ENCODE measurements at regions not wholly inside any gene's neighbourhood (a gene's known extent, or its start where the extent isn't known, plus 50 kb on each side); places are given as distances from the start of the nearest gene placed in this dataset.

GRCh38 chr2:189258616-189259365 is 79.2 kb upstream of the COL5A2 start:
- WGBS, 2 donors: 75 to 77% methylated on average over 6 of the region's 6 CpGs
- intact Hi-C loops (cut with DNase I; ENCODE audit: low total_unique reads): no loop called here

DNA sequence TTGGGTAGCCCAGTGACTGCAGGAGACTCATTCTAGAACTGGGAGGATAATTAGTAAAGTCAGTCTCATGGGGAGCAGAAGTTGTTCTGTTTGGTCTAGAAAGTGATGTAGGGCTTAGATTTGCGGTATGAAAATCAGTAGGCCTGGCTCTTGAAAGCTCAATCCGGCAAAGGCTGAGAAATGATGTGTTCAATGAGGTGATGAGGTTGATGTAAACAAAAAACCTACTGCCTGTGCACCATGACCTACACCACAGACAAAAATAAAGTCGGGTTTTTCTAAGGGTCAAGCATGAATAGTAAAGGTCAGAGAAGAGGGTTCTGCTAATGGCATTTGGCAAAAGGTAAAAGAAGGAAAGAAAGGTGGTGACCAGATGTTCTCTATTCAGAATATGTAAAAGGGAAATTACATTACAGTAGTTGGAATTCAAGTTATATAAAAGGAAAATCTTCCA is 80.8 kb upstream of the COL5A2 start:
- no peak for DNase-seq
- Histone ChIP-seq H3K4me3 (no peak overlapping the region), H3K27me3 (no peaks in the 10 kb centered on the region), H3K27ac (no peak overlapping the region), H3K9me3 (no peaks in the 10 kb centered on the region), H3K36me3 (ENCODE audit: low read depth, missing control alignments) (no peaks in the 10 kb centered on the region), H3K4me1 (no peaks in the 10 kb centered on the region)
- no peak for TF ChIP-seq POLR2A (IDR thresholded peaks at IDR 0.05)
- no peak for TF ChIP-seq CTCF (IDR thresholded peaks at IDR 0.05)
- intact Hi-C loops (cut with DNase I; ENCODE audit: low total_unique reads): no loop called here
- WGBS, 2 donors: 90 to 94% methylated on average over 3 of the region's 3 CpGs

More at GRCh38 chr2:189258616-189259365, 79.2 kb upstream of the COL5A2 start:
- Histone ChIP-seq H3K27ac (no peak overlapping the region), H3K27me3 (no peaks in the 10 kb centered on the region), H3K4me3 (no peak overlapping the region), H3K9me3 (no peaks in the 10 kb centered on the region), H3K4me1 (no peaks in the 10 kb centered on the region), H3K36me3 (ENCODE audit: low read depth, missing control alignments) (no peaks in the 10 kb centered on the region)
- no peak for DNase-seq
- TF ChIP-seq POLR2A (IDR thresholded peaks at IDR 0.05) (no peak), CTCF (IDR thresholded peaks at IDR 0.05) (no peak)

DNA sequence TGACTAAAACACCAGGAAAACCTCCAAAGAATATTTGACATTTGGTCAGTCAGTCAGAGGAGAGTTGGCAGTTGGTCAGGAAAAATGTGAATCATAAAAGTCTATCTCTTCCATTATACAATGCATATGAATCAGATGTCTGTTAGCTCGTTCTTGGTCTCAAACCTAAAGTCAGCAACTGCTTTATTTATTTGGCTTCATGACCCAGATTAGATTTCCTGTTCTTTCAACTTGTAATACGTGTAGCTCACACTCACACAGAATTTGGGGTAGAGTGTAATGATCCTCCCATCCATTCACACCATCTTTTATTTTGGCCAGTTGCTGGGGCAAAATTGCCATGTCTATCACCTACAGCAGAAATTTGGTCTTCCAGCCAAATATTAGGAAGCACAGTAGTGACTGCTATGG is 81.9 kb upstream of the COL5A2 start:
- H3K4me3 ChIP-seq: no peak overlapping the region
- no peak overlapping the region for H3K27ac ChIP-seq
- intact Hi-C loops (cut with DNase I; ENCODE audit: low total_unique reads): no loop called here
- H3K27me3 ChIP-seq: no peaks in the 10 kb centered on the region
- H3K4me1 ChIP-seq: no peaks in the 10 kb centered on the region
- DNase-seq: no peak
- TF ChIP-seq CTCF (IDR thresholded peaks at IDR 0.05): no peak
- TF ChIP-seq POLR2A (IDR thresholded peaks at IDR 0.05): no peak
- no peaks in the 10 kb centered on the region for H3K9me3 ChIP-seq
- no peaks in the 10 kb centered on the region for H3K36me3 ChIP-seq (ENCODE audit: low read depth, missing control alignments)
- 73% methylated on average over 2 of the region's 2 CpGs for WGBS, 2 donors

DNA sequence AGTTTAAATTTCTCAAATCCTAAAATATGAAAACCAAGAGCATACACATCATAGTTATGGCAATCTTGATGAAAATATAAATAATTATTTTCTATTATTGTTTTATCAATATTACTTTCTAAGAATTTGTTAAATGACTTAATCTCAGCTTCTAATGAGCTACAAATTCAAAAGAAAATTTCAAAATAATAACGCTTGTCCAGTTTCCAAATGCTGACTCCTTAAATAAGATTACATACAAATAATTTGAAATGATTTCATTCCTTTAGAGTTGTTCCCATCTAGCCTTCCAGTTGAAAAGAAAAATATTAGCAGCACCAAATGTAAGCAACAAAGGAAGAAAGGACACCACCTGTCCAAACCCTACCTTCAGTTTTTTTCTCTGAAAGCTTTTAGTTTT is 82.4 kb upstream of the COL5A2 start:
- no peaks in the 10 kb centered on the region for H3K9me3 ChIP-seq
- intact Hi-C loops (cut with DNase I; ENCODE audit: low total_unique reads): no loop called here
- H3K4me3 ChIP-seq: no peak overlapping the region
- DNase-seq: no peak
- H3K36me3 ChIP-seq (ENCODE audit: low read depth, missing control alignments): no peaks in the 10 kb centered on the region
- H3K4me1 ChIP-seq: no peaks in the 10 kb centered on the region
- no peak for TF ChIP-seq POLR2A (IDR thresholded peaks at IDR 0.05)
- 91 to 94% methylated on average over 1 of the region's 1 CpG for WGBS, 2 donors
- H3K27me3 ChIP-seq: no peaks in the 10 kb centered on the region
- no peak overlapping the region for H3K27ac ChIP-seq

DNA sequence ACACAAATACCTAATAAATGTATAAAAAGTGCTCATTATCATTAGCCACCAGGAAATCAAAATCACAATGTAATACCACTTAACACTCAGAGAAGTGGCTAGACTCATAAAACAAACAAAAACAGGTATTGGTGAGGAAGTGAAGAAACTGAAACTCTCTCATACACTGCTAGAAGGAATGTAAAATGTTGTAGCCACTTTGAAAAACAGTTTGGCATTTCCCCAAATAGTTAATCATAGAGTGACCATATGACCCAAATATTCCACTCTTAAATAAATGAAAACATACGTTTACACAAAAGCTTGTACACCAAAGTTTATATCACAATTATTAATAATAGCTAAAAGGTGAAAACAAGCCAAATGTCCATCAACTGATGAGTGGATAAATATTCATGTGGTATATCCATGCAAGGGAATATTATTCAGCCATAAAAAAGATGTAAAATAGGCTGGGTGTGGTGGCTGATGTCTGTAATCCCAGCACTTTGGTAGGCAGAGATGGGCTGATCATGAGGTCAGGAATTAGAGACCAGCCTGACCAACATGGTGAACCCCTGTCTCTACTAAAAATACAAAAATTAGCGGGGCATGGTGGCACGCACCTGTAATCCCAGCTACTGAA is 86.2 kb upstream of the COL5A2 start:
- Histone ChIP-seq H3K36me3 (ENCODE audit: low read depth, missing control alignments) (no peaks in the 10 kb centered on the region), H3K27ac (no peak overlapping the region), H3K27me3 (no peaks in the 10 kb centered on the region), H3K4me1 (no peaks in the 10 kb centered on the region), H3K4me3 (no peak overlapping the region), H3K9me3 (no peaks in the 10 kb centered on the region)
- DNase-seq: no peak
- TF ChIP-seq POLR2A (IDR thresholded peaks at IDR 0.05) (no peak), CTCF (IDR thresholded peaks at IDR 0.05) (no peak)
- WGBS, 2 donors: 90 to 94% methylated on average over 3 of the region's 3 CpGs
- intact Hi-C loops (cut with DNase I; ENCODE audit: low total_unique reads): no loop called here
